SH-SY5Y (cell line): ENCODE measurements at regions not wholly inside any gene's neighbourhood (a gene's known extent, or its start where the extent isn't known, plus 50 kb on each side); places are given as distances from the start of the nearest gene placed in this dataset.

Source experiments
- GATA2 ChIP-seq: IDR thresholded peaks from 2 replicates; pipeline ENCODE4 v1.6.1; 2011; ENCODE audit warnings: mild to moderate bottlenecking, low read depth, low read length
- GATA3 ChIP-seq: IDR thresholded peaks from 2 replicates; pipeline ENCODE4 v1.6.1; 2011; ENCODE audit warnings: low read depth, mild to moderate bottlenecking, low read length, moderate library complexity

DNA sequence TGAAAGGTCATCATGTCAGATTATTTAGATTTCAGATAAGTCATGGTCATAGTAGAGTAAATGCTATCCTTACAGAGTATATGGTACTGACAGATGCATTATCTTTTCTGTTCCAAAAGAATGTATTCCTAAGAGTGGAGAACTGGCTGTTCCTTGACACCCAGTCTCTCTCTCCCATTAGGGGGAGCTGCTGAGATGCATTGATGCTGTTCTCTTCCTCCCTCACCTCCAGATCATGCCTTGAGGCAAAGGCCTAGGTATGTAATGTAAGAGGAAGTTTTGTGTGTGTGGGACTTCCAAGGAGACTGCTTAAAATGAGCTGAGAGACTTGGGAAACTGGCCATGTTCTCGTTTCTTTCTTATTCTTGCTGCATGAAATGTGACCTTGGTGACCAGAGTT lies 979.5 kb upstream of the CELF4 start:
- TF ChIP-seq GATA3: no peak
- no peak for TF ChIP-seq GATA2

DNA sequence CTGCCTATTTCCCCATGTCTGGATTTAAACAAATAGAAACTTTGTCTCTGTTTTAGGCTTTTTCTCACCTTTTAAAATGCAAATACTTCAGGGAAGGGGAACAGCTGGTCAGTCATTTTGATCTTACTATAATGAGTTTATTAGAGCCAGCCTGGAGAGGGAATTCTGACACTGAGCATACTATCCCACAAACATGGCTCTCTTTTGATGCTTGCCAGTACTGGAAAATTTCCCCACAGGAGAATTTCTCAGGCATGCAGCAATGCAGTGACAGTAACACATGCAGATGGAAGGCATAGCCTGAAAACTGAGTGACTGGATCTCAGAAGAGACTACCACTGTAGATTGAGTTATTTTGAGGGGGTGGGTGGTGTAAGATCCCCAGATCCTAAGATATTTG lies 974.3 kb upstream of the CELF4 start:
- TF ChIP-seq GATA2 (no peak), GATA3 (no peak)

DNA sequence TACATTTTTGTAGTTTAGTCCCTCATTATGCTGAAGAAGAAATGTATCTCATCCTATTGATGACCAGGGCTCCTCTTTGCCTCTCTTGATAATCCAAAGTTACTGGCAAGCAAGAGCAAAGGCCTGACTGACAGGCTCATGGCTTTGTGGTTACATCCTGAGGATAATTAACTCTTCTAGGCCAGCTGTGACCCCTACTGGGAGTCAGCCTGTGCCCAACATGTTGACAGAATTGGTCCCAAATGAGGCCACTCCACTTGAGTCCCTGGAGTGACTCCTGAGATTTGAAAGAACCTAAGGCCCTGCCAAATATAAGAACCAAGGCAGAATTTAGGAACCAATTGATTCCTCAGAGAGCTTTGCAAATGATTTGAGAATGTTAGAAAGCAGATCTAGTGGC lies 973.8 kb upstream of the CELF4 start:
- TF ChIP-seq GATA2 (no peak), GATA3 (no peak)

DNA sequence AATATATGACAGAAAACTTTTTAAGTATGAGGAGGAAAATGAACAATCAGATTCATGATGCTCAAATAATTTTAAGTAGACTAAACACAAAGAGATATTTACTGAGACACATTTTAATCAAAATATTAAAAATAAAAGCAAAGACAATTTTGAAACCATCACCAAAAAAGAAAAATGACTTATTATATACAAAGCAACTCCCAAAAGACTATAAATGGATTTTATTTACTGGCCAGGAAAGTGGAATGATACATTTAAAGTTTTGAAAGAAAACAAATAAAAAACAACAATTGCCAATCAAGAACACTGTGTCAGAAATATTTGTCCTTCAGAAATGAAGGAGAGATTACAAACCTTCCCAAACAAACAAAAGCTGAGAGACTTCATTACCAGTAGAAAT lies 968.5 kb upstream of the CELF4 start:
- no peak for TF ChIP-seq GATA3
- no peak for TF ChIP-seq GATA2

DNA sequence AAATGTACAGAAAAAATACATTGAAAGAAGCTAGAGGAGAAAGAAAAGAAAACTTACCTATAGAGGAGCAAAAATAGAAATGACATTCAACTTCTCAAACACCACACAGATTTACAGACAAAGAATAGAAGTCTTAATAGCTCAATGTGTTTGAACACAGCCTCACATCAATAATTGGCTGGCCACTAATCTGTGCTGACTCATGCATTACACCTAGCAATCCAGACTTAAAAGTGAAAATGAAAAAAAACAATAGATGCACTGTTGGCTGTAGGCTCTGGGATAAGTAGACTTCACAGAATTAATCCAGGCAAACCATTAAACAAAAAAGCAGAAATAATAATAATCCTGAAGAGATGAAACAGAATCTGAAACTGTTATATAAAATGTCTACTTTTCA lies 961.3 kb upstream of the CELF4 start:
- TF ChIP-seq GATA2: no peak
- TF ChIP-seq GATA3: no peak

DNA sequence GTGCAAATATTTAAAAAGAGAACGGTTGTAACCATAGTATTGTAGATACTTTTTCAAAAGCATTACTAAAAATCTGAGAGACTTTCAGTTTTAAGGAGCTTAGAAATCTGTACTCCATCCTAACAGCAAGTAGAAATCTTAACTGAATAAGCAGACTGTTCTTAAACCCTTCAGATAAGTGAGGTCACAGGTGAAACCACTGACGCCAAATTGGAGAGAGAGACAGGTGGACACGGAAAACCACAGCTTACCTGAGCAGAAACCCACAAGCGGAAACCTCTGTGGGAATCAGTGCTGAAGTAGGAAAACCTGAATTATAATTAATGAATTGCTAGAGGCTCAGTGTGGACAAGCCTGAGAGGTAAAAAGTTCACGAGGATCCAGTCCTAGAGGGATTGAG lies 959.4 kb upstream of the CELF4 start:
- TF ChIP-seq GATA2 (no peak), GATA3 (no peak)

DNA sequence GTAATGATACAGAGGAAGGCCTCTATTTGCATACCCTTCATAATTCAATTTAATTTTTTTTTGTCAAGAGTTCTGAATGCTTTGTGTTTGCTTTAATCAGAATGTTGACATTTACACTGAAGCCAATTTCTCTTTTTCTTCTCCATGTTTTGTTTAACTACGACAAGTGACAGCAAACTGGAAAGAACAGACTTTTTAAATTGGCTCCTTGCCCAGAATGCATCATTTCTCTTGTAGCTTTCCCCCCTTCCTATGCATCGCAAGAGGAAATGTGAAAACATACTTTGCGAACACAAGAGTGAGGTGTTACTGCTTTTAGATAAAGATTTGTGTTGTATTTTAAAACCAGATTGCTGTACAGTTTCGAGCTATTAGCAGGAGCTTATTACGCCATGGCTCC lies 955.2 kb upstream of the CELF4 start:
- TF ChIP-seq GATA2: no peak
- no peak for TF ChIP-seq GATA3

DNA sequence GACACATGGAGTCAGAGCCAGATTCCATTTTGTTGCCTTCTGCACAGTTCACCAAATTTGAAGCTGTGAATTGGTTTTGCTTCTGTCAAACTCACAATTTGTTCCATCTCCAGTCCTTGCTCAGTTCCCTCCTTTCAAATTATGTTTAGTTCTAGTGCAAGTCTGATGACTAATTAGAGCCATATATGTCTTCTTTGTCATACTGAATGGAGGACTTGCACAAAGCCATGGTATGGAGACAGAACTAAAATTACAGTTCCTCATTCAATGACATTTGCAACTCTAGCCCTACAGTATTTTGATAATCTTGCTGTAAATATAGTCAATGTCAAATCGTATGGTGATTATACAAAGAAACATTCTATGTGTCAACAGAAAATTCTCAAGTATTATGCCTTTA lies 936.9 kb upstream of the CELF4 start:
- no peak for TF ChIP-seq GATA3
- TF ChIP-seq GATA2: no peak

DNA sequence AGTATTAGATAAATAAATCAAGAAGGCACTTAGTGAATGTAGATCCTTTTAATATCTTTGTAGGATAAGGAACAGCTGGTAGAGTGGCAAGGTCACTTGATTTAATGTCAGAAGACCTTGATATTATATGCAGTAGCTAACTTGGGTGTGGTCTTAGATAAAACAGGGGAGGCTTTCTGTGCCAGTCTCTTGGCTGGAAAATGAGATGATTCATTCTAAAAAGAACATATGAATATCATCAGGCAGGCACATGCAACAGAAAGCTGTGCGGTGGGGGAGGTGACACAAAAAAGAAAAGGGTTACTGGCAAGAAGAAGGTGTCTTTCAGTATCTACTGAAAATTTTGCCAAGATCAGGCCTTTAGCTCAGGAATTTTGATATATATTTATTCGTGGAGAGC lies 931.7 kb upstream of the CELF4 start:
- TF ChIP-seq GATA2 (no peak), GATA3 (no peak)

DNA sequence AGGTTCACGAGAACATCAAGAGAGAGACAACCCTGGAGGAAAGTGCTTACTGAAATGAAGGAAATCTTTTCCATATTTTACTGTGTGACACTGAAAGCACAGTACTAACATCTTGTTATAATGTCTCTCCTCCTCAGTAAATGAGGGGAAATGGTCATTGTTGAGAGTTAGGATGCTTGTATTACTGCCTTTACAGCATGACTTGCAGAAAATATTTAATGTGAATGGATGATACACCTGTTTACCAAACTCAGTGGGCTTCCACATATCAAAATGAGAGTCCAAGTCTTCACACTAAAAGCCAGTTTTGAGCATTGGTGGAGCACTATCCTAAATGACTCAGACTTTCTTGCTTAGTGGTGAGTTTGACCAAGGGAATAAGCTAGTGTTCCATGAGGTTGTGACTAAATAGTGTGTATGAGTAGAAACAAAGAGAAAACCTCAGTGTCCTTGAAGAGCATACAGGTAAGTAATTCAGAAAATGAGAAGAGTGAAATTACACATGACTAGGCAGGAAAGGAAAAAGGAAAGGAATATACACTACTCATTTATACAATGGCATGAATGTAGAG lies 930.7 kb upstream of the CELF4 start:
- TF ChIP-seq GATA2 (no peak), GATA3 (no peak)

DNA sequence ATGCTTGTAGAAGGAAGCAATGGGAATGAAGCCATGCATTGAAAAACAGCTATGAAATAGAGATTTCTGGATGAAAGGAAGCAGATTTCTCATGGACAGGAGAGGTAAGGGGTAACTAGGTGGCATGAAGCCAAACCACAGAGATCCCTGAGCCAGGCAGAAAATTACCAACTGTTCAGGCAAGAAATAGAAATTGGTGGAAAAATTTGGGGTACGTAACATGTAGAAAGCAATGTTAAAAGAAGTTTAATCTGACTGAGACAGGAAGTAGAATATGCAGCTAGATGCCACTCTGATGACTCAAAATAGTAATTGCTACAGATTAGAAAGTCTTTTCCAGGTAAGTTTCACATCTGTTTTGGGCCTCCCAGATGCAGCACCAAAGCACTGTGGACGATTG lies 928.5 kb upstream of the CELF4 start:
- TF ChIP-seq GATA3 (no peak), GATA2 (no peak)

DNA sequence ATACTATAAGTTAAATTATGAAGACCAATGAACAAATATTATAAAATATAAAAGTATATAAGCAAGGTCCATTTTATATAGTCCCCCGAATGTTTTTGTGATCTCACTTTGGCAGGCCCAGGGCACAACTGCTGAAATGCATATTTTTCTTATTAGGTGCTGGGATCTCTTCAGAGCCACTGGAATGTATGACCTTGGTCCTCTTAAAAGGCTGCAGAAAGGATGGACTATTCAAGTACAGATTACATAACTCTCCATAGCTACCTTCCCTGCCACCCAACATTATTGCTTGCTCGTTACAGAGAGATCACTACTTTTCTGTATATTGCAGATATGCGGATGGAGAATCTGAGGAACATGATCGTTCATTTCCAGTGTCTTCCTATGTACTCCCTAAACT lies 925.6 kb upstream of the CELF4 start:
- TF ChIP-seq GATA2: no peak
- TF ChIP-seq GATA3: no peak

DNA sequence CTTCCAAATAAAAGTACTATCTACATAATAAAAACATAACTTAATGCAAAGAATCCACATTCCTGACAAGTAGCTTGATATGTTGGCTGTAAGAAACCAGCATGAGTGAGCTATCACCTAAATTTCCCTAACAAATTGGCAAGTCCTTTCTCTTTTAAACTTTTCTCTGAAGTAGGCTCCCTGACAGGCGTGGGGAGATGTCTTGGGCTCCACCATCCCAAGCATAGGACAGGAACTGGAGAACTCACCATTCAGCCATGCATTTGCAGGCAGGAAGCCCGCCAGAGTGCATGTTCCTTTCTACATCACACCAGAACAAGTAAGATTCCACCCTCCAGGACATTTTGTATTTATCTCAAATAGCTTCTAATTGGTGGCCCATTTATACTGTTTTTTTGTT lies 921.9 kb upstream of the CELF4 start:
- TF ChIP-seq GATA2: no peak
- no peak for TF ChIP-seq GATA3

DNA sequence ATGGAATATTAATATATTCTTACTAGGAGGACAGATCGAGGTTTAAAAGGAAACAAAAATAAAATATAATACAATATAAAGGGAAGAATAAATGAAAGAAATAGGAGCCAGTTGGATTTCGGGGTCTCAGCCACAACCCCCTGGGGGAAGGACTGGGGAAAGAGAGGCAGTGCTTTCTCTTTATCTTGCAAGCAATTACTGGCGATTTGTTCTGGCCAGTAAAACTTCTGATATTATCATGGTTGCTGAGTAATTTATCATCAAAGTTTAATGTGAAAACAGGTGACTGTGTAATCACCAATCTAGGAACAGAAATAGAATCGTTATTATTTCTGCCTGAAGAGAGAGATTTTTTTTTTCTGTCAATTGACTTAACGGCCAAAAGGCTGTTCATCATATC lies 917.7 kb upstream of the CELF4 start:
- peak; percentile 87 for TF ChIP-seq GATA2
- peak; percentile 67 for TF ChIP-seq GATA3

DNA sequence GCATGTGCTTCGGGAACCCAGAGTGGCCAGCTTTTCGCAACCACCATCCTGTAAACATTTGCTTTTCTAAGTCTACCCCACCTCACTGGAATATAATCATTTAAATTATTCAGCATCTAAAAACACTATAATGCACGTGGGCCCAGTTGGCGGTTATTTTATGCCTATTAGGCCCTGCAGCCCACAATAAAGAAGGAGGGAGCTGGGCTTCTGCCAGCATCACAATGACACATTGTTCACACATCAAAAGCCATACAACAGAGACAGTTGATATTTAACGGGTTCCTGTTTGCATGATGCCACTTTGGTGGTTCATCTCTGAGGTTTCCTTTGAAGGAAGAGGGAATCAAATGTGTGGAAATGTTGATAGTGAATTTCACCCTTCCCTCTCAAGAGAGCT lies 916.0 kb upstream of the CELF4 start:
- TF ChIP-seq GATA3 (no peak), GATA2 (no peak)

DNA sequence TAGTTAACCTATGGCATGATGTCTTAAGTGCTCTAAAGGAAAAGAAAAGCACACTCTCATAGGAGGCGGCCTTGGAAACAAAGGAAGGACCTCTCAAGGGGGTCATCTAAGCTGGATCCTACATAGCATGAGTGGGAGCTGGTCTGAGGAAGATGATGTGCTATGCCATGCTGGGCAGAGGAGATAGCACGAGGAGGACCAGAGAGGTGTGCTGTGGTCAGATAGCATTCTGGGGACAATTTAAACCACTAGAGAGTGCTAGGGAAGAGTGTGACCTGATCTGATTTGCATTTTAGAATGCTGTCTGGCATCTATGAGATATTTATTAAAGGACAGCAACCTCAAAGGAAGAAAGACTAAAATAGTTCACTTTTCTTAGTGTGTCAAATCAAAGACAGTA lies 910.1 kb upstream of the CELF4 start:
- TF ChIP-seq GATA2 (no peak), GATA3 (no peak)
